SU-DHL-6 (cell line): ENCODE measurements at regions not wholly inside any gene's neighbourhood (a gene's known extent, or its start where the extent isn't known, plus 50 kb on each side); places are given as distances from the start of the nearest gene placed in this dataset.

Experiments
- H2AFZ ChIP-seq: fragments of 200-600 bp; sonication (generic); 2 replicates; pipeline ENCODE4 v1.6.1; 2014; ENCODE audit warnings: low read depth, mild to moderate bottlenecking, moderate library complexity, mixed read lengths, antibody characterized with exemption, low read length; ENCODE audit not compliant: severe bottlenecking
- H3F3A ChIP-seq: fragments of 200-600 bp; shearing (Covaris generic); 2 replicates; pipeline ENCODE4 v1.6.0; 2016; ENCODE audit warnings: antibody characterized with exemption, mild to moderate bottlenecking; ENCODE audit not compliant: insufficient read depth
- H3K27ac ChIP-seq: fragments of 200-600 bp; sonication (generic); 2 replicates; pipeline ENCODE4 v1.5.1; 2016; ENCODE audit warnings: low read depth, mild to moderate bottlenecking, low read length, moderate library complexity, mixed read lengths
- H3K27me3 ChIP-seq: fragments of 200-600 bp; sonication (generic), shearing (Covaris generic); 2 replicates; pipeline ENCODE4 v1.6.0; 2014; ENCODE audit warnings: mild to moderate bottlenecking, low read length
- H3K36me3 ChIP-seq: fragments of 200-600 bp; sonication (generic); 2 replicates; pipeline ENCODE4 v1.6.1; 2014; ENCODE audit warnings: mild to moderate bottlenecking, low read length, mixed read lengths
- H3K4me2 ChIP-seq: fragments of 300-600, 200-600 bp; shearing (Covaris generic), sonication (generic); 2 replicates; pipeline ENCODE4 v1.6.0; 2014; ENCODE audit warnings: low read length, low read depth, mild to moderate bottlenecking; ENCODE audit not compliant: poor library complexity, severe bottlenecking
- H3K4me3 ChIP-seq: fragments of 200-600 bp; sonication (generic); 2 replicates; pipeline ENCODE4 v1.5.1; 2014; ENCODE audit warnings: antibody characterized with exemption, low read length, mild to moderate bottlenecking, mixed read lengths; ENCODE audit not compliant: insufficient read depth, poor library complexity, severe bottlenecking
- H3K79me2 ChIP-seq: fragments of 200-600 bp; sonication (generic); 2 replicates; pipeline ENCODE4 v1.6.1; 2014; ENCODE audit warnings: mild to moderate bottlenecking, low read length, moderate library complexity; ENCODE audit not compliant: insufficient read depth
- H3K9ac ChIP-seq: fragments of 200-600 bp; sonication (generic); 2 replicates; pipeline ENCODE4 v1.7.0; 2014; ENCODE audit warnings: mild to moderate bottlenecking, low read length
- H3K9me2 ChIP-seq: fragments of 200-600 bp; sonication (generic); replicated peaks from 2 replicates; pipeline ENCODE4 v1.6.1; 2014; ENCODE audit warnings: low read length; ENCODE audit not compliant: insufficient read depth
- H3K9me3 ChIP-seq: fragments of 200-600 bp; sonication (generic); 2 replicates; pipeline ENCODE4 v1.6.1; 2014; ENCODE audit warnings: low read length, mixed read lengths; ENCODE audit not compliant: insufficient read depth
- H4K20me1 ChIP-seq: fragments of 200-600 bp; sonication (generic); 2 replicates; pipeline ENCODE4 v1.6.1; 2014; ENCODE audit warnings: low read depth, mild to moderate bottlenecking, antibody characterized with exemption, low read length, moderate library complexity, mixed read lengths
- EZH2phosphoT487 ChIP-seq: fragments of 200-600 bp; sonication (generic), shearing (Covaris generic); conservative IDR thresholded peaks from 2 replicates; pipeline ENCODE4 v1.6.1; 2018; ENCODE audit warnings: mild to moderate bottlenecking, antibody characterized with exemption, low read length, moderate library complexity, mixed read lengths
- TF ChIP-seq, protein P1 (sequence below): fragments of 200-600 bp; sonication (generic); IDR thresholded peaks from one replicate; pipeline ENCODE4 v1.5.1; 2017; ENCODE audit warnings: antibody characterized with exemption, mild to moderate bottlenecking, low read length, moderate library complexity; ENCODE audit not compliant: insufficient read depth, poor library complexity, severe bottlenecking

DNA sequence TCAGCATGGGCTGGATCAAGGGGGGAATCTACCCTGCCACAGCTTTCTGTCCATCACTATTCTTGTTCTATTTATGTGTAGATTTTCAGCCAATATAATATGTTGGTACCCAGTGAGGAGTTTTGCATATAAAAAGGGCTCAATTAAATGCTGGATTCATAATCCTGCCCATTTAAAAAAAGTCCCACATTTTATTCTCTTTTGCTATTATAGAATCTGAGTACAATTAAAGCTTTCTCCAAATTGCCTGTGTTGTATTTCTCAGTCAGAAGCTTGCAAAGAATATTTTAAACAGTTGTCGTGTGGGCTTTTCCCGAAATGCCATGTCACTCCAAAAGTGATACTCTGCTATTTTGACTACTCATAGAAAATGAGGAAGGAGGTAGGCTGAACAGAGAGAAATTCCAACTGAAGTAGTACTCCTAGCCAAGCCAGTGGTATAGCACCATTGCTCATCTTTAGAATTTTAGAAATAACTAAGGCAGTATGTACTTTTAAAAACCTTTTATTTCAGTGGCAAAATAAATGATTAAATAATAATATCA, 108.3 kb upstream of the HDAC9 start:
- Histone ChIP-seq H3F3A (no peaks in the 10 kb centered on the region), H3K9me3 (no peaks in the 10 kb centered on the region), H4K20me1 (no peaks in the 10 kb centered on the region), H3K27me3 (no peaks in the 10 kb centered on the region), H3K9me2 (no peaks in the 10 kb centered on the region), H3K36me3 (no peaks in the 10 kb centered on the region), H3K4me2 (no peak overlapping the region), H3K27ac (no peak overlapping the region), H3K4me3 (no peak overlapping the region), H3K79me2 (no peaks in the 10 kb centered on the region), H2AFZ (no peak overlapping the region), H3K9ac (no peak overlapping the region)
- no peak for TF ChIP-seq EZH2phosphoT487
- TF ChIP-seq, protein P1, sequence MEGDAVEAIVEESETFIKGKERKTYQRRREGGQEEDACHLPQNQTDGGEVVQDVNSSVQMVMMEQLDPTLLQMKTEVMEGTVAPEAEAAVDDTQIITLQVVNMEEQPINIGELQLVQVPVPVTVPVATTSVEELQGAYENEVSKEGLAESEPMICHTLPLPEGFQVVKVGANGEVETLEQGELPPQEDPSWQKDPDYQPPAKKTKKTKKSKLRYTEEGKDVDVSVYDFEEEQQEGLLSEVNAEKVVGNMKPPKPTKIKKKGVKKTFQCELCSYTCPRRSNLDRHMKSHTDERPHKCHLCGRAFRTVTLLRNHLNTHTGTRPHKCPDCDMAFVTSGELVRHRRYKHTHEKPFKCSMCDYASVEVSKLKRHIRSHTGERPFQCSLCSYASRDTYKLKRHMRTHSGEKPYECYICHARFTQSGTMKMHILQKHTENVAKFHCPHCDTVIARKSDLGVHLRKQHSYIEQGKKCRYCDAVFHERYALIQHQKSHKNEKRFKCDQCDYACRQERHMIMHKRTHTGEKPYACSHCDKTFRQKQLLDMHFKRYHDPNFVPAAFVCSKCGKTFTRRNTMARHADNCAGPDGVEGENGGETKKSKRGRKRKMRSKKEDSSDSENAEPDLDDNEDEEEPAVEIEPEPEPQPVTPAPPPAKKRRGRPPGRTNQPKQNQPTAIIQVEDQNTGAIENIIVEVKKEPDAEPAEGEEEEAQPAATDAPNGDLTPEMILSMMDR, result no peak

- H3K4me2 ChIP-seq, result no peak overlapping the region
- no peaks in the 10 kb centered on the region for H3F3A ChIP-seq
- no peaks in the 10 kb centered on the region for H3K79me2 ChIP-seq
- TF ChIP-seq EZH2phosphoT487, result no peak
- TF ChIP-seq, protein P1, result no peak
- no peaks in the 10 kb centered on the region for H3K36me3 ChIP-seq
- no peaks in the 10 kb centered on the region for H4K20me1 ChIP-seq
- no peaks in the 10 kb centered on the region for H3K9me3 ChIP-seq
- no peaks in the 10 kb centered on the region for H3K27me3 ChIP-seq
- no peak overlapping the region for H3K27ac ChIP-seq
- H3K9ac ChIP-seq, result no peak overlapping the region
- no peak overlapping the region for H2AFZ ChIP-seq
- no peaks in the 10 kb centered on the region for H3K9me2 ChIP-seq
- H3K4me3 ChIP-seq, result no peak overlapping the region
These were observed 105.0 kb upstream of the HDAC9 start for GRCh38 chr7:18390535-18390907.

GRCh38 chr7:18393465-18394118, 102.0 kb upstream of the HDAC9 start:
- Histone ChIP-seq H3K27me3 (no peaks in the 10 kb centered on the region), H3F3A (no peaks in the 10 kb centered on the region), H3K27ac (no peak overlapping the region), H3K9ac (no peak overlapping the region), H3K9me2 (no peaks in the 10 kb centered on the region), H4K20me1 (no peaks in the 10 kb centered on the region), H3K36me3 (no peaks in the 10 kb centered on the region), H3K9me3 (no peaks in the 10 kb centered on the region), H3K4me3 (no peak overlapping the region), H3K79me2 (no peaks in the 10 kb centered on the region), H3K4me2 (no peak overlapping the region), H2AFZ (no peak overlapping the region)
- no peak for TF ChIP-seq EZH2phosphoT487
- TF ChIP-seq, protein P1, result no peak
